ENCODE measurements at regions not wholly inside any gene's neighbourhood (a gene's known extent, or its start where the extent isn't known, plus 50 kb on each side); places are given as distances from the start of the nearest gene placed in this dataset.
A peak's percentile ranks its signal among the peaks of the same experiment; 100 is the strongest.
"Not testable (repeated sequence)": the region's sequence is repeated elsewhere in the genome, so short reads cannot be mapped to it uniquely, and the experiment has no call there.

GRCh38 chr5:163706053-163706771 lies 200.8 kb downstream of the MAT2B start:
- Mint-ChIP-seq H3K9me3 (no peaks in the 10 kb centered on the region), H3K27ac (peak overlapping the region in 1 of 3 donors; percentile 75), H3K27me3 (peaks cover 4% of the 10 kb centered on the region)

GRCh38 chr5:163712011-163712410 lies 206.6 kb downstream of the MAT2B start:
- no peaks in the 10 kb centered on the region for H3K4me1 Mint-ChIP-seq
- peaks cover 3 to 6% (median 4%) of the 10 kb centered on the region in 3 donors for H3K9me3 Mint-ChIP-seq
- H3K27me3 Mint-ChIP-seq, result peaks cover 10% of the 10 kb centered on the region
- H3K36me3 Mint-ChIP-seq, result peaks cover 1% of the 10 kb centered on the region
- no peak overlapping the region for H3K4me3 Mint-ChIP-seq
- H3K27ac Mint-ChIP-seq, result no peak overlapping the region

More at GRCh38 chr5:163706053-163706771, 200.8 kb downstream of the MAT2B start:
- Mint-ChIP-seq H3K36me3 (no peaks in the 10 kb centered on the region), H3K4me3 (no peak overlapping the region), H3K4me1 (peaks cover 0 to 2% (median 0%) of the 10 kb centered on the region in 3 donors)

GRCh38 chr5:163718272-163718671 lies 212.9 kb downstream of the MAT2B start:
- no peaks in the 10 kb centered on the region for H3K4me1 Mint-ChIP-seq
- H3K27ac Mint-ChIP-seq, result no peak overlapping the region
- H3K9me3 Mint-ChIP-seq, result peaks cover 0 to 6% (median 2%) of the 10 kb centered on the region in 3 donors
- H3K27me3 Mint-ChIP-seq, result no peaks in the 10 kb centered on the region
- H3K36me3 Mint-ChIP-seq, result no peaks in the 10 kb centered on the region
- H3K4me3 Mint-ChIP-seq, result no peak overlapping the region

GRCh38 chr5:163724305-163724704 lies 218.9 kb downstream of the MAT2B start:
- Mint-ChIP-seq H3K4me3 (peak overlapping the region in 1 of 4 donors; percentile 9), H3K9me3 (peaks cover 0 to 3% (median 1%) of the 10 kb centered on the region in 3 donors), H3K36me3 (peaks cover 1% of the 10 kb centered on the region)

GRCh38 chr5:163727028-163727427 lies 221.6 kb downstream of the MAT2B start:
- H3K27me3 Mint-ChIP-seq, result peaks cover 1% of the 10 kb centered on the region
- peaks cover 0 to 3% (median 1%) of the 10 kb centered on the region in 3 donors for H3K9me3 Mint-ChIP-seq
- peaks cover 16 to 32% (median 28%) of the 10 kb centered on the region in 3 donors for H3K4me1 Mint-ChIP-seq
- H3K27ac Mint-ChIP-seq, result peak overlapping the region; percentile 2 to 38 (median 20)
- peaks cover 4% of the 10 kb centered on the region for H3K36me3 Mint-ChIP-seq
- peak overlapping the region; percentile 10 to 80 (median 70) for H3K4me3 Mint-ChIP-seq

More at GRCh38 chr5:163724305-163724704, 218.9 kb downstream of the MAT2B start:
- H3K27ac Mint-ChIP-seq, result peak overlapping the region in 1 of 3 donors; percentile 1
- peaks cover 1% of the 10 kb centered on the region for H3K27me3 Mint-ChIP-seq
- H3K4me1 Mint-ChIP-seq, result peaks cover 12 to 27% (median 19%) of the 10 kb centered on the region in 3 donors

- no peak overlapping the region for H3K27ac Mint-ChIP-seq
- no peak overlapping the region for H3K4me3 Mint-ChIP-seq
Observed at GRCh38 chr5:163730206-163730756, 224.9 kb downstream of the MAT2B start.

GRCh38 chr5:163731256-163731655 lies 225.8 kb downstream of the MAT2B start:
- peaks cover 0 to 3% (median 1%) of the 10 kb centered on the region in 3 donors for H3K9me3 Mint-ChIP-seq
- H3K4me3 Mint-ChIP-seq, result no peak overlapping the region
- H3K27ac Mint-ChIP-seq, result no peak overlapping the region

More at GRCh38 chr5:163730206-163730756, 224.9 kb downstream of the MAT2B start:
- H3K27me3 Mint-ChIP-seq, result peaks cover 1% of the 10 kb centered on the region
- peaks cover 3% of the 10 kb centered on the region for H3K36me3 Mint-ChIP-seq
- peaks cover 13 to 26% (median 19%) of the 10 kb centered on the region in 3 donors for H3K4me1 Mint-ChIP-seq
- peaks cover 0 to 3% (median 1%) of the 10 kb centered on the region in 3 donors for H3K9me3 Mint-ChIP-seq

GRCh38 chr5:163735069-163735468 lies 229.7 kb downstream of the MAT2B start:
- Mint-ChIP-seq H3K27ac (no peak overlapping the region), H3K27me3 (no peaks in the 10 kb centered on the region), H3K4me3 (no peak overlapping the region), H3K36me3 (peaks cover under 1% of the 10 kb centered on the region), H3K9me3 (peaks cover 0 to 1% (median 0%) of the 10 kb centered on the region in 3 donors), H3K4me1 (peaks cover 7 to 11% (median 8%) of the 10 kb centered on the region in 3 donors)

More at GRCh38 chr5:163731256-163731655, 225.8 kb downstream of the MAT2B start:
- Mint-ChIP-seq H3K27me3 (peaks cover 1% of the 10 kb centered on the region), H3K4me1 (peaks cover 13 to 26% (median 19%) of the 10 kb centered on the region in 3 donors), H3K36me3 (peaks cover 3% of the 10 kb centered on the region)

GRCh38 chr5:163747586-163747985 lies 242.2 kb downstream of the MAT2B start:
- H3K27ac Mint-ChIP-seq, result no peak overlapping the region
- no peaks in the 10 kb centered on the region for H3K36me3 Mint-ChIP-seq
- peaks cover 2% of the 10 kb centered on the region for H3K27me3 Mint-ChIP-seq
- no peak overlapping the region for H3K4me3 Mint-ChIP-seq
- peaks cover 0 to 1% (median 0%) of the 10 kb centered on the region in 3 donors for H3K4me1 Mint-ChIP-seq
- peaks cover 1 to 11% (median 4%) of the 10 kb centered on the region in 3 donors for H3K9me3 Mint-ChIP-seq

- H3K4me1 Mint-ChIP-seq, result peaks cover 0 to 1% (median 0%) of the 10 kb centered on the region in 3 donors
- H3K4me3 Mint-ChIP-seq, result no peak overlapping the region
- peaks cover 1 to 11% (median 4%) of the 10 kb centered on the region in 3 donors for H3K9me3 Mint-ChIP-seq
- H3K36me3 Mint-ChIP-seq, result no peaks in the 10 kb centered on the region
- peaks cover 2% of the 10 kb centered on the region for H3K27me3 Mint-ChIP-seq
- no peak overlapping the region for H3K27ac Mint-ChIP-seq
Observed at GRCh38 chr5:163748934-163749333, 243.5 kb downstream of the MAT2B start.

GRCh38 chr5:163750415-163750814 lies 245.0 kb downstream of the MAT2B start:
- not testable (repeated sequence) for H3K27ac Mint-ChIP-seq, H3K4me1 Mint-ChIP-seq, H3K36me3 Mint-ChIP-seq, H3K27me3 Mint-ChIP-seq, H3K4me3 Mint-ChIP-seq
- H3K9me3 Mint-ChIP-seq, result peaks cover 1 to 11% (median 4%) of the 10 kb centered on the region in 3 donors

- Mint-ChIP-seq H3K4me3 (no peak overlapping the region), H3K27me3 (peaks cover 1% of the 10 kb centered on the region)
Observed at GRCh38 chr5:163755505-163755904, 250.1 kb downstream of the MAT2B start.

GRCh38 chr5:163756170-163756569 lies 250.8 kb downstream of the MAT2B start:
- no peak overlapping the region for H3K27ac Mint-ChIP-seq
- H3K27me3 Mint-ChIP-seq, result peaks cover 1% of the 10 kb centered on the region
- H3K9me3 Mint-ChIP-seq, result peaks cover 0 to 3% (median 2%) of the 10 kb centered on the region in 3 donors
- H3K36me3 Mint-ChIP-seq, result peaks cover 3% of the 10 kb centered on the region
- H3K4me1 Mint-ChIP-seq, result peaks cover 0 to 10% (median 9%) of the 10 kb centered on the region in 3 donors
- no peak overlapping the region for H3K4me3 Mint-ChIP-seq

More at GRCh38 chr5:163755505-163755904, 250.1 kb downstream of the MAT2B start:
- Mint-ChIP-seq H3K9me3 (peaks cover 2 to 5% (median 3%) of the 10 kb centered on the region in 3 donors), H3K36me3 (peaks cover 3% of the 10 kb centered on the region), H3K4me1 (peaks cover 0 to 10% (median 8%) of the 10 kb centered on the region in 3 donors), H3K27ac (no peak overlapping the region)

- Mint-ChIP-seq H3K36me3 (peaks cover 5% of the 10 kb centered on the region), H3K4me3 (no peak overlapping the region), H3K4me1 (peaks cover 0 to 9% (median 9%) of the 10 kb centered on the region in 3 donors), H3K27ac (no peak overlapping the region), H3K9me3 (peaks cover 0 to 2% (median 0%) of the 10 kb centered on the region in 3 donors), H3K27me3 (peaks cover 1% of the 10 kb centered on the region)
Observed at GRCh38 chr5:163757344-163757743, 251.9 kb downstream of the MAT2B start.

- H3K36me3 Mint-ChIP-seq, result peaks cover 5% of the 10 kb centered on the region
- peaks cover 1% of the 10 kb centered on the region for H3K27me3 Mint-ChIP-seq
- peaks cover 0 to 2% (median 0%) of the 10 kb centered on the region in 3 donors for H3K9me3 Mint-ChIP-seq
- peaks cover 0 to 9% (median 9%) of the 10 kb centered on the region in 3 donors for H3K4me1 Mint-ChIP-seq
- H3K4me3 Mint-ChIP-seq, result no peak overlapping the region
- no peak overlapping the region for H3K27ac Mint-ChIP-seq
Observed at GRCh38 chr5:163758283-163758711, 252.9 kb downstream of the MAT2B start.

All from IgD-negative memory B cell (primary cell).